K562 (cell line): ENCODE measurements at regions not wholly inside any gene's neighbourhood (a gene's known extent, or its start where the extent isn't known, plus 50 kb on each side); places are given as distances from the start of the nearest gene placed in this dataset.

Experiments
- ATAC-seq: fragments of 200-7000 bp; cut with Tn5 transposase; 3 replicates; pipeline ENCODE4 v1.9.1; 2020; ENCODE audit warnings: moderate library complexity
- BruUV-seq: library from RNA; stranded (reverse); fragments of 400-500 nt; replicated peaks from 2 replicates; lab custom pipeline; 2021; lab: Mats Ljungman, UMichigan
- CTCF ChIA-PET: fragments of 300-600 bp; formaldehyde crosslinking; extraction: SDS; loops from one replicate; lab custom pipeline; 2021; ENCODE audit warnings: low intra/inter-chr PET ratio; lab: Yijun Ruan, JAX
- POLR2A ChIA-PET: fragments of 300-600, 350-650 bp; sonication (Branson Sonifier 250); formaldehyde crosslinking; extraction: SDS; loops from one replicate; lab custom pipeline; 2021; ENCODE audit warnings: antibody characterized with exemption, inconsistent platforms; lab: Yijun Ruan, JAX
- DNase-seq, 4 experiments: peaks; one replicate each; pipeline versions ENCODE4 v3.0.0 to v3.0.0-alpha.2; 2011 to 2018; ENCODE audit warnings: low spot score in 3 of 4, mixed read lengths in 3 of 4; ENCODE audit errors: extremely low read depth in 1 of 4
- FAIRE-seq: peaks from 2 replicates; lab custom pipeline; 2011; peaks lifted over from hg19 to GRCh38; lab: Jason Lieb, UNC
- H2AFZ ChIP-seq: 2 replicates; pipeline ENCODE4 v1.6.0; 2011; ENCODE audit warnings: low read depth, low read length, control low read depth, inconsistent platforms
- H3K27ac ChIP-seq: fragments of 200-600 bp; 3 replicates; pipeline ENCODE4 v1.8.0; 2011; ENCODE audit warnings: low read depth, mild to moderate bottlenecking, control low read depth, inconsistent platforms, low read length, moderate library complexity, mixed read lengths; ENCODE audit errors: extremely low read depth
- H3K27me3 ChIP-seq, 2 experiments: fragments of 300-600 bp in 1 of 2; 2 replicates in 1 of 2; 3 replicates in 1 of 2; pipeline versions ENCODE4 v1.6.0 to v1.8.0; 2011; ENCODE audit warnings: inconsistent platforms in 2 of 2, low read length in 2 of 2, mild to moderate bottlenecking in 1 of 2, mixed read lengths in 1 of 2, moderate library complexity in 1 of 2; ENCODE audit not compliant: control insufficient read depth in 2 of 2, insufficient read depth in 2 of 2
- H3K36me3 ChIP-seq: fragments of 300-600 bp; 3 replicates; pipeline ENCODE4 v1.8.0; 2011; ENCODE audit warnings: mild to moderate bottlenecking, low read length, inconsistent platforms; ENCODE audit not compliant: control insufficient read depth, insufficient read depth
- H3K4me1 ChIP-seq, 2 experiments: fragments of 200-600 bp in 1 of 2; replicated peaks in 1 of 2; 2 replicates in 1 of 2; 3 replicates in 1 of 2; pipeline versions ENCODE4 v1.5.1 to v1.8.0; 2011; ENCODE audit warnings: inconsistent platforms in 2 of 2, low read length in 2 of 2, mild to moderate bottlenecking in 1 of 2, mixed read lengths in 1 of 2, moderate library complexity in 1 of 2; ENCODE audit not compliant: control insufficient read depth in 2 of 2, insufficient read depth in 2 of 2
- H3K4me2 ChIP-seq: 2 replicates; pipeline ENCODE4 v1.6.1; 2011; ENCODE audit warnings: low read length, control low read depth, inconsistent platforms, mixed read lengths; ENCODE audit not compliant: insufficient read depth
- H3K4me3 ChIP-seq: fragments of 200-600 bp; sonication (generic), shearing (Covaris generic); 2 replicates; pipeline ENCODE4 v1.5.1; 2016; ENCODE audit warnings: control low read depth, inconsistent platforms
- H3K79me2 ChIP-seq: fragments of 200-600 bp; 3 replicates; pipeline ENCODE4 v1.8.0; 2011; ENCODE audit warnings: low read length, inconsistent platforms; ENCODE audit not compliant: control insufficient read depth, insufficient read depth
- H3K9ac ChIP-seq, 2 experiments: 2 replicates each; pipeline versions ENCODE4 v1.6.0 to v1.6.1; 2011; ENCODE audit warnings: low read depth in 2 of 2, low read length in 2 of 2, control low read depth in 1 of 2, inconsistent platforms in 1 of 2, mild to moderate bottlenecking in 1 of 2, mixed read lengths in 1 of 2; ENCODE audit not compliant: insufficient read depth in 1 of 2
- H3K9me1 ChIP-seq: one replicate; pipeline ENCODE4 v1.6.0; 2011; ENCODE audit warnings: inconsistent platforms, mild to moderate bottlenecking, low read length, moderate library complexity; ENCODE audit not compliant: control insufficient read depth, insufficient read depth
- H3K9me3 ChIP-seq: replicated peaks from 2 replicates; pipeline ENCODE4 v1.5.1; 2011; ENCODE audit warnings: low read depth, low read length, inconsistent platforms; ENCODE audit not compliant: control insufficient read depth, insufficient read depth
- H4K20me1 ChIP-seq: replicated peaks from 2 replicates; pipeline ENCODE4 v1.6.1; 2011; ENCODE audit warnings: low read length, inconsistent platforms, mixed read lengths; ENCODE audit not compliant: control insufficient read depth, insufficient read depth
- BRF1 ChIP-seq: IDR thresholded peaks from 3 replicates; pipeline ENCODE4 v1.6.1; 2011; ENCODE audit warnings: borderline replicate concordance, mild to moderate bottlenecking; ENCODE audit not compliant: insufficient read length; ENCODE audit errors: extremely low read depth
- ERF ChIP-seq: fragments of 450-650 bp; formaldehyde crosslinking; IDR thresholded peaks from 2 replicates; pipeline ENCODE4 v1.4.0; 2020; ENCODE audit warnings: mild to moderate bottlenecking, mixed read lengths
- HMG20A ChIP-seq: fragments of 450-650 bp; formaldehyde crosslinking; conservative IDR thresholded peaks from 2 replicates; pipeline ENCODE4 v1.4.0; 2020; ENCODE audit warnings: mild to moderate bottlenecking, mixed read lengths
- PRPF4 ChIP-seq: fragments of 200-400 bp; formaldehyde crosslinking; IDR thresholded peaks from one replicate; pipeline ENCODE4 v1.6.1; 2017; ENCODE audit warnings: low read length, low read depth, mild to moderate bottlenecking; ENCODE audit not compliant: insufficient read depth, poor library complexity, severe bottlenecking
- U2AF1 ChIP-seq: fragments of 200-400 bp; formaldehyde crosslinking; optimal IDR thresholded peaks from 2 replicates; pipeline ENCODE3; 2017; ENCODE audit warnings: mild to moderate bottlenecking, low read depth, low read length, moderate library complexity
- U2AF2 ChIP-seq: fragments of 200-400 bp; formaldehyde crosslinking; optimal IDR thresholded peaks from 2 replicates; pipeline ENCODE3; 2017; ENCODE audit warnings: low read depth, mild to moderate bottlenecking, low read length
- ZNF239 ChIP-seq: fragments of 250-450 bp; sonication (Bioruptor Pico); IDR thresholded peaks from 2 replicates; pipeline ENCODE4 v1.4.0; 2020; ENCODE audit warnings: mild to moderate bottlenecking
- ZNF707 ChIP-seq: fragments of 250-450 bp; sonication (Bioruptor Pico); conservative IDR thresholded peaks from 2 replicates; pipeline ENCODE4 v1.8.0; 2022; ENCODE audit warnings: inconsistent platforms, mild to moderate bottlenecking, moderate library complexity
- WGBS: fragments of 100-300 bp; shearing (Covaris generic); methylation state at CpG from one replicate; pipeline ENCODE4 v1.1.6; 2016; ENCODE audit warnings: low coverage, mixed read lengths; ENCODE audit not compliant: insufficient coverage; ENCODE audit errors: missing lambda C conversion rate; 5-methylcytosine and 5-hydroxymethylcytosine counted together
- in situ Hi-C: fragments of 300-500 bp; cut with MboI; formaldehyde crosslinking; loops from 4 replicates; pipeline ENCODE4 v1.15.0; 2018; ENCODE audit warnings: inconsistent platforms, mixed read lengths
- intact Hi-C: fragments of 100-400 bp; cut with micrococcal nuclease; formaldehyde crosslinking; loops from 2 replicates; pipeline ENCODE4 v1.14.2; 2022
- TF ChIP-seq, protein P1 (sequence below): conservative IDR thresholded peaks from 2 replicates; pipeline ENCODE4 v1.6.1; 2011; ENCODE audit warnings: low read depth, mild to moderate bottlenecking, low read length; ENCODE audit not compliant: control insufficient read depth
- TF ChIP-seq, protein P2 (sequence below): fragments of 250-450 bp; sonication (Bioruptor Pico); IDR thresholded peaks from 2 replicates; pipeline ENCODE4 v1.5.0; 2021

DNA sequence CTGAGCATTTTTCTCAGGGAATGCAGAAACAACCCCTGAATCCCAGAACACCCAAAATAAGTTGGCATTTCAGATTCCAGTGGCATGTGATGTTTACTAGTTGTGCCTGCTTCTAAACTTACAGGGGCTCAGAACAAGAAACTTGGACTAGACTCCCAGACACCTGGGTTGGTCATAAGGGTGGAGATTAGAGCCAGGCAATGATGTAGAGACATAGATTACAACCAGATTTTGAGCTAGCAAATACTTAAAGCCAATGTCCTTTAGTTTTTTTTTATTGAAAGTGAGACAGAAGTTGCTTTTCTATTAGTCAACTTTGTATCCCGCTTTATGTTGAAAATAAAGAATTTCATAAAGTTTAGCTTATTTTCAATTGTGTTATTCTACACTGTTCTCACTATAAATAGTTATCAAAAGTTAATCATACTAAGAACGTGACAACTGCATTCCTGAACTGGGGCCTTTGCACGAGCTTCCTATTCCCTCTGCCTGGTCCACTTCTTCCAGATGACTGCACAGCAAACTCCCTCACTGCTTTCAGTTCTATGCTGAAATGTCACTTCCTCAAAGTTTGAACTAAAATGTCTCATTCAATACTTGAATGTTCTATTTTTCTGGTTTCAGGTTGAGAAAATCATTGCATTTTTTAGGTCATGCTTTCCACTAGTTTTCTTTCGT, 224.7 kb upstream of the PPP1R2C start:
- POLR2A ChIA-PET, result no interaction called here

More for the DNA sequence above, 224.7 kb upstream of the PPP1R2C start:
- Histone ChIP-seq H4K20me1 (no peaks in the 10 kb centered on the region), H3K4me1 (no peaks in the 10 kb centered on the region), H3K36me3 (no peaks in the 10 kb centered on the region), H3K9me1 (no peaks in the 10 kb centered on the region), H3K9me3 (0 out of 2 replicates have a peak, but pooled peaks cover 2% of the 10 kb centered on the region), H3K4me3 (no peak overlapping the region), H3K27ac (no peak overlapping the region), H3K27me3 (no peaks in the 10 kb centered on the region), H2AFZ (no peak overlapping the region), H3K9ac (no peak overlapping the region), H3K79me2 (no peaks in the 10 kb centered on the region), H3K4me2 (no peak overlapping the region)
- CTCF ChIA-PET, result no interaction called here
- intact Hi-C loops, result no loop called here
- 3% methylated on average over 4 of the region's 4 CpGs for WGBS
- FAIRE-seq, result no peak
- in situ Hi-C loops, result no loop called here
- TF ChIP-seq ZNF239 (no peak), U2AF1 (no peak), ERF (CRISPR knock-in tag) (no peak), BRF1 (no peak), HMG20A (CRISPR knock-in tag) (no peak), PRPF4 (no peak), ZNF707 (CRISPR knock-in tag) (no peak), U2AF2 (no peak)
- TF ChIP-seq, protein P1, sequence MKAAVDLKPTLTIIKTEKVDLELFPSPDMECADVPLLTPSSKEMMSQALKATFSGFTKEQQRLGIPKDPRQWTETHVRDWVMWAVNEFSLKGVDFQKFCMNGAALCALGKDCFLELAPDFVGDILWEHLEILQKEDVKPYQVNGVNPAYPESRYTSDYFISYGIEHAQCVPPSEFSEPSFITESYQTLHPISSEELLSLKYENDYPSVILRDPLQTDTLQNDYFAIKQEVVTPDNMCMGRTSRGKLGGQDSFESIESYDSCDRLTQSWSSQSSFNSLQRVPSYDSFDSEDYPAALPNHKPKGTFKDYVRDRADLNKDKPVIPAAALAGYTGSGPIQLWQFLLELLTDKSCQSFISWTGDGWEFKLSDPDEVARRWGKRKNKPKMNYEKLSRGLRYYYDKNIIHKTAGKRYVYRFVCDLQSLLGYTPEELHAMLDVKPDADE, result no peak
- TF ChIP-seq, protein P2, sequence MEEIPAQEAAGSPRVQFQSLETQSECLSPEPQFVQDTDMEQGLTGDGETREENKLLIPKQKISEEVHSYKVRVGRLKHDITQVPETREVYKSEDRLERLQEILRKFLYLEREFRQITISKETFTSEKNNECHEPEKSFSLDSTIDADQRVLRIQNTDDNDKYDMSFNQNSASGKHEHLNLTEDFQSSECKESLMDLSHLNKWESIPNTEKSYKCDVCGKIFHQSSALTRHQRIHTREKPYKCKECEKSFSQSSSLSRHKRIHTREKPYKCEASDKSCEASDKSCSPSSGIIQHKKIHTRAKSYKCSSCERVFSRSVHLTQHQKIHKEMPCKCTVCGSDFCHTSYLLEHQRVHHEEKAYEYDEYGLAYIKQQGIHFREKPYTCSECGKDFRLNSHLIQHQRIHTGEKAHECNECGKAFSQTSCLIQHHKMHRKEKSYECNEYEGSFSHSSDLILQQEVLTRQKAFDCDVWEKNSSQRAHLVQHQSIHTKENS (CRISPR knock-in tag), result no peak
- no peak for DNase-seq
- no peak for ATAC-seq
- BruUV-seq, result no TSS peak
